HepG2 (cell line): ENCODE measurements at regions not wholly inside any gene's neighbourhood (a gene's known extent, or its start where the extent isn't known, plus 50 kb on each side); places are given as distances from the start of the nearest gene placed in this dataset.

ENCODE experiments used
- BATF2 ChIP-seq: sonication (generic); formaldehyde crosslinking; IDR thresholded peaks from 2 replicates; pipeline ENCODE4 v1.8.0; 2022; ENCODE audit warnings: mild to moderate bottlenecking, missing genetic modification reagents, moderate library complexity
- CTCF ChIP-seq: sonication (generic); formaldehyde crosslinking; IDR thresholded peaks from 2 replicates; pipeline ENCODE4 v1.5.0; 2020; ENCODE audit warnings: mild to moderate bottlenecking, missing genetic modification reagents, moderate library complexity
- EP300 ChIP-seq, 3 experiments: sonication (generic) in 1 of 3; formaldehyde crosslinking in 1 of 3; IDR thresholded peaks; 2 replicates each; pipeline versions ENCODE4 v1.5.1 to v1.6.1; 2011 to 2020; ENCODE audit warnings: low read depth in 2 of 3, low read length in 2 of 3, borderline replicate concordance in 1 of 3, improper control_type of control experiment in 1 of 3, mild to moderate bottlenecking in 1 of 3, missing genetic modification reagents in 1 of 3, moderate library complexity in 1 of 3
- SIN3A ChIP-seq: IDR thresholded peaks from 2 replicates; pipeline ENCODE4 v1.6.1; 2011; ENCODE audit warnings: low read depth, mild to moderate bottlenecking, control low read depth, low read length, borderline replicate concordance
- SMARCE1 ChIP-seq: fragments of 450-650 bp; IDR thresholded peaks from 2 replicates; pipeline ENCODE4 v1.6.1; 2017; ENCODE audit warnings: borderline replicate concordance
- SMC3 ChIP-seq: IDR thresholded peaks from 2 replicates; pipeline ENCODE4 v1.6.1; 2011; ENCODE audit warnings: low read length, improper control_type of control experiment
- ZNF670 ChIP-seq: sonication (generic); formaldehyde crosslinking; IDR thresholded peaks from 2 replicates; pipeline ENCODE4 v1.8.0; 2022; ENCODE audit warnings: mild to moderate bottlenecking, missing genetic modification reagents, borderline replicate concordance
- ZNF800 ChIP-seq: sonication (generic); formaldehyde crosslinking; IDR thresholded peaks from 2 replicates; pipeline ENCODE4 v1.4.0; 2020; ENCODE audit warnings: missing genetic modification reagents

- TF ChIP-seq EP300 (IDR thresholded peaks at IDR 0.05; ENCODE audit: low read depth in 2 of 2, low read length in 2 of 2) (no peak), EP300 (CRISPR knock-in tag; IDR thresholded peaks at IDR 0.05; ENCODE audit: borderline replicate concordance) (no peak), SIN3A (no peak), ZNF800 (no peak), SMARCE1 (no peak), SMC3 (no peak), BATF2 (CRISPR knock-in tag) (no peak), CTCF (CRISPR knock-in tag) (no peak), ZNF670 (CRISPR knock-in tag) (no peak)
Observed at GRCh38 chr21:16181018-16181417, 451.2 kb downstream of the USP25 start.
